Endothelial cell of umbilical vein (primary cell): ENCODE measurements at regions not wholly inside any gene's neighbourhood (a gene's known extent, or its start where the extent isn't known, plus 50 kb on each side); places are given as distances from the start of the nearest gene placed in this dataset.

Source experiments
- BruUV-seq: library from RNA; stranded (reverse); fragments of 400-500 nt; replicated peaks from 2 replicates; lab custom pipeline; 2021; lab: Mats Ljungman, UMichigan
- CTCF ChIA-PET: fragments of 300-600, 350-600 bp; sonication (Branson Sonifier 250); formaldehyde crosslinking; loops from one replicate; lab custom pipeline; 2021; ENCODE audit warnings: antibody characterized with exemption, inconsistent platforms; lab: Charles Lee
- POLR2A ChIA-PET: fragments of 300-600, 350-600 bp; sonication (Branson Sonifier 250); formaldehyde crosslinking; loops from one replicate; lab custom pipeline; 2021; ENCODE audit warnings: antibody characterized with exemption, inconsistent platforms; lab: Charles Lee
- DNase-seq: peaks from one replicate; pipeline ENCODE4 v3.0.0-alpha.2; 2011; ENCODE audit warnings: low read depth, low spot score
- FAIRE-seq: peaks from 2 replicates; lab custom pipeline; 2011; peaks lifted over from hg19 to GRCh38; lab: Jason Lieb, UNC
- H2AFZ ChIP-seq: 2 replicates; pipeline ENCODE4 v1.6.0; 2012; ENCODE audit warnings: low read depth, low read length, control low read depth, inconsistent platforms
- H3K27ac ChIP-seq: 2 replicates; pipeline ENCODE4 v1.5.1; 2011; ENCODE audit warnings: low read depth, mild to moderate bottlenecking, control low read depth, low read length, moderate library complexity; ENCODE audit not compliant: insufficient read depth
- H3K27me3 ChIP-seq, 2 experiments: 2 replicates each; pipeline versions ENCODE4 v1.6.0 to v1.6.1; 2011; ENCODE audit warnings: low read length in 2 of 2, mixed read lengths in 1 of 2; ENCODE audit not compliant: control insufficient read depth in 2 of 2, insufficient read depth in 2 of 2
- H3K36me3 ChIP-seq, 2 experiments: 2 replicates in 1 of 2; 3 replicates in 1 of 2; pipeline ENCODE4 v1.5.1; 2011; ENCODE audit warnings: low read length in 2 of 2, mild to moderate bottlenecking in 1 of 2, moderate library complexity in 1 of 2; ENCODE audit not compliant: control insufficient read depth in 2 of 2, insufficient read depth in 2 of 2; ENCODE audit errors: extremely low read depth in 1 of 2
- H3K4me1 ChIP-seq: 3 replicates; pipeline ENCODE4 v1.5.1; 2011; ENCODE audit warnings: mild to moderate bottlenecking, low read length; ENCODE audit not compliant: control insufficient read depth, insufficient read depth; ENCODE audit errors: extremely low read depth
- H3K4me2 ChIP-seq: 2 replicates; pipeline ENCODE4 v1.6.1; 2011; ENCODE audit warnings: low read length, control low read depth, mixed read lengths; ENCODE audit not compliant: insufficient read depth
- H3K4me3 ChIP-seq, 3 experiments: fragments of 200-600 bp in 1 of 3; sonication (generic), shearing (Covaris generic) in 1 of 3; replicated peaks in 1 of 3; 2 replicates each; pipeline ENCODE4 v1.5.1; 2011 to 2016; ENCODE audit warnings: control low read depth in 3 of 3, low read length in 3 of 3, mild to moderate bottlenecking in 2 of 3, inconsistent platforms in 1 of 3, low read depth in 1 of 3, moderate library complexity in 1 of 3; ENCODE audit not compliant: insufficient read depth in 1 of 3
- H3K79me2 ChIP-seq: 2 replicates; pipeline ENCODE4 v1.6.0; 2012; ENCODE audit warnings: low read length, inconsistent platforms; ENCODE audit not compliant: control insufficient read depth, insufficient read depth
- H3K9ac ChIP-seq: replicated peaks from 2 replicates; pipeline ENCODE3; 2011; ENCODE audit warnings: low read length, control low read depth; ENCODE audit not compliant: insufficient read depth; ENCODE audit errors: extremely low read depth
- H3K9me1 ChIP-seq: replicated peaks from 3 replicates; pipeline ENCODE4 v1.6.0; 2011; ENCODE audit warnings: mild to moderate bottlenecking, low read length; ENCODE audit not compliant: control insufficient read depth, insufficient read depth; ENCODE audit errors: extremely low read depth
- H3K9me3 ChIP-seq: replicated peaks from 2 replicates; pipeline ENCODE4 v1.5.1; 2012; ENCODE audit warnings: low read length, inconsistent platforms; ENCODE audit not compliant: control insufficient read depth, insufficient read depth
- H4K20me1 ChIP-seq: replicated peaks from 2 replicates; pipeline ENCODE3; 2011; ENCODE audit warnings: mild to moderate bottlenecking, low read length; ENCODE audit not compliant: control insufficient read depth, insufficient read depth; ENCODE audit errors: extremely low read depth
- CTCF ChIP-seq, 2 donors: IDR thresholded peaks; 1 replicate in 1 of 2; 2 replicates in 1 of 2; pipeline ENCODE4 v1.5.1; 2011; ENCODE audit warnings: low read length in 2 of 2, mild to moderate bottlenecking in 2 of 2, moderate library complexity in 2 of 2, control low read depth in 1 of 2, inconsistent platforms in 1 of 2, low read depth in 1 of 2; ENCODE audit not compliant: insufficient read depth in 1 of 2; ENCODE audit errors: extremely low read depth in 1 of 2
- EZH2 ChIP-seq: IDR thresholded peaks from 2 replicates; pipeline ENCODE4 v1.6.1; 2012; ENCODE audit warnings: borderline replicate concordance, low read depth, mild to moderate bottlenecking, moderate library complexity, low read length, inconsistent platforms; ENCODE audit not compliant: severe bottlenecking
- FOS ChIP-seq: IDR thresholded peaks from 2 replicates; pipeline ENCODE4 v1.6.1; 2011; ENCODE audit warnings: mild to moderate bottlenecking, low read length, moderate library complexity, borderline replicate concordance; ENCODE audit not compliant: insufficient read depth
- GATA2 ChIP-seq: IDR thresholded peaks from 2 replicates; pipeline ENCODE4 v1.7.0; 2011; ENCODE audit warnings: low read depth, mild to moderate bottlenecking, moderate library complexity, mixed read lengths, low read length; ENCODE audit not compliant: insufficient read length, insufficient read depth
- JUN ChIP-seq: IDR thresholded peaks from 2 replicates; pipeline ENCODE4 v1.6.1; 2011; ENCODE audit warnings: borderline replicate concordance, low read depth; ENCODE audit not compliant: insufficient read length, insufficient read depth
- MYC ChIP-seq: IDR thresholded peaks from one replicate; pipeline ENCODE4 v1.6.1; 2011; ENCODE audit warnings: mild to moderate bottlenecking, low read depth, low read length
- POLR2A ChIP-seq: IDR thresholded peaks from 2 replicates; pipeline ENCODE4 v1.6.1; 2012; ENCODE audit warnings: low read depth, mild to moderate bottlenecking, control low read depth, low read length
- POLR2AphosphoS5 ChIP-seq: IDR thresholded peaks from 2 replicates; pipeline ENCODE4 v1.6.1; 2012; ENCODE audit warnings: low read depth, mild to moderate bottlenecking, control low read depth, low read length, moderate library complexity; ENCODE audit not compliant: insufficient read depth
- dilution Hi-C: fragments of 300-500 bp; cut with MboI; formaldehyde crosslinking; loops from one replicate; pipeline ENCODE4 v1.15.0; 2019; ENCODE audit warnings: low sequenced_read_pairs; ENCODE audit not compliant: extremely low pct_ligation_motif_present
- intact Hi-C: fragments of 100-400 bp; cut with micrococcal nuclease; formaldehyde crosslinking; loops from one replicate; pipeline ENCODE4 v1.10.0; 2022
- TF ChIP-seq, protein P1 (sequence below): IDR thresholded peaks from 2 replicates; pipeline ENCODE4 v1.6.1; 2011; ENCODE audit not compliant: insufficient read depth, insufficient read length

DNA sequence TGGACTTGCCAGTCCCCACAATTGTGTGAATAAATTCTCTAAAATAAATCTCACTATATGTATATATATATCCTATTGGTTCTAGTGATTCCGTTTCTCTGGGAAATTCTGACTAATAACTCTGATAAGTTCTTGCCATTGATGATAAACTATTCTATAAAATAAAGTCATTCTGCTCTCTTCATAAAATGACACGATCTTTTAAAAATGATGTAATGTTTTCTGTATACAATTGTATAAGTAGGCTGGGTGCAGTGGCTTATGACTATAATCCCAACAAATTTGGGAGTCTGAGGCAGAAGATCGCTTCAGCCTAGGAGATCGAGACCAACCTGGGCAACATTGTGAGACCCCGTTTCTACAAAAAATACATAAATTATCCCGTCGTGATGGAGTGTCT is 541.0 kb upstream of the ADGRL4 start:
- dilution Hi-C loops (no loop called here), intact Hi-C loops (no loop called here)
- H3K36me3 ChIP-seq = no peaks in the 10 kb centered on the region
- H3K27me3 ChIP-seq = no peaks in the 10 kb centered on the region
- ChIA-PET POLR2A (no interaction called here), CTCF (no interaction called here)
- no peak overlapping the region for H3K4me3 ChIP-seq
- H4K20me1 ChIP-seq = no peaks in the 10 kb centered on the region
- DNase-seq (no peak), FAIRE-seq (no peak)
- H3K9me3 ChIP-seq = no peaks in the 10 kb centered on the region
- no peaks in the 10 kb centered on the region for H3K79me2 ChIP-seq
- H3K27ac ChIP-seq = no peak overlapping the region
- no peaks in the 10 kb centered on the region for H3K9me1 ChIP-seq
- H3K4me1 ChIP-seq = no peaks in the 10 kb centered on the region
- BruUV-seq = no TSS peak
- H2AFZ ChIP-seq = no peak overlapping the region
- no peak overlapping the region for H3K4me2 ChIP-seq
- TF ChIP-seq CTCF (IDR thresholded peaks at IDR 0.05; ENCODE audit: extremely low read depth in 1 of 2, insufficient read depth in 1 of 2, low read depth in 1 of 2, low read length in 2 of 2) (no peak), JUN (no peak), POLR2AphosphoS5 (no peak), MYC (no peak), POLR2A (no peak), FOS (no peak), GATA2 (no peak), EZH2 (no peak)
- TF ChIP-seq, protein P1, sequence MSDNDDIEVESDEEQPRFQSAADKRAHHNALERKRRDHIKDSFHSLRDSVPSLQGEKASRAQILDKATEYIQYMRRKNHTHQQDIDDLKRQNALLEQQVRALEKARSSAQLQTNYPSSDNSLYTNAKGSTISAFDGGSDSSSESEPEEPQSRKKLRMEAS = no peak
- H3K9ac ChIP-seq = no peak overlapping the region
